Jurkat, Clone E6-1 (cell line): ENCODE measurements at regions not wholly inside any gene's neighbourhood (a gene's known extent, or its start where the extent isn't known, plus 50 kb on each side); places are given as distances from the start of the nearest gene placed in this dataset.

ENCODE experiments used
- DNase-seq: peaks from one replicate; pipeline ENCODE4 v3.0.0-alpha.2; 2011; ENCODE audit warnings: low read depth, low spot score
- H3K4me3 ChIP-seq: 2 replicates; pipeline ENCODE4 v1.5.1; 2011; ENCODE audit warnings: mild to moderate bottlenecking, low read length, control low read depth, moderate library complexity

- DNase-seq, result no peak
- H3K4me3 ChIP-seq, result no peak overlapping the region
These were observed 196.3 kb upstream of the SEMA3A start for GRCh38 chr7:84390845-84391244.

- no peak for DNase-seq
- H3K4me3 ChIP-seq, result no peak overlapping the region
These were observed 194.7 kb upstream of the SEMA3A start for GRCh38 chr7:84389242-84389641.

DNA sequence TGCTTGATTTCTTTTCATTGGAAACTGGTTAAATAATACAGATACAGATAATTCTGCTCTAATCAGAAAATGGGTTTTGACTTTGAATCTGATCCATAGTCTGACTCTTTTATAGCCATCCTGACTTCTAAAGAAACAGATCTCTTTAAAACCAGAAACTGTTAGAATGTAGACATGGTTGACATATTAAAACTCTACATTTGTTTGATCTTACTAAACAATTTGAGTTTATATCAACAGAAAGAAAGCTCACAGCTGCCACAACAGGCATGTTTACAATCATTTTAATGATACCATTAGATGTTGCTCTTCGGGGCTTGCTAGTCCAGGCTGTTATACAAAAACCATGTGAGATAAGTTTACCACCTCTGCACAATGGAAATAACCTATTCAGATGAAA lies 193.0 kb upstream of the SEMA3A start:
- DNase-seq, result no peak
- H3K4me3 ChIP-seq, result no peak overlapping the region

DNA sequence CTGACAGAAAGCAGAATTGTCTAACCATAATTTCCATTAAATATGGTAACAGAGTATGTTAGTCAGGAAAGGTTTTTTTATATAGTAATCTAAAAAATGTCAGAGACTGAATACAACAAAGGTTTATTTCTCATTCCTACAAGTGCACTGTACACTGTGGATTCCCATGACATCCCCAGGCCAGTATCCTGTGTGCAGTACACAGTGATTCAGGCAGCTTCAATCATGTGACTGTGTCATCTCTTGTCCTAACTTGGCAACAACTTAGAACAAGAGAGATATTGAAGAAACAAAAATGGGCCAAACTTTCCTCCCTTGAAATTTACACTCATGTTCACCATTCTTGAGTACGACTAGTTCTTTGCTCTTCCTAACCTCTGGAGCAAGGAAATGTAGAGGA lies 189.8 kb upstream of the SEMA3A start:
- DNase-seq, result no peak
- H3K4me3 ChIP-seq, result no peak overlapping the region

DNA sequence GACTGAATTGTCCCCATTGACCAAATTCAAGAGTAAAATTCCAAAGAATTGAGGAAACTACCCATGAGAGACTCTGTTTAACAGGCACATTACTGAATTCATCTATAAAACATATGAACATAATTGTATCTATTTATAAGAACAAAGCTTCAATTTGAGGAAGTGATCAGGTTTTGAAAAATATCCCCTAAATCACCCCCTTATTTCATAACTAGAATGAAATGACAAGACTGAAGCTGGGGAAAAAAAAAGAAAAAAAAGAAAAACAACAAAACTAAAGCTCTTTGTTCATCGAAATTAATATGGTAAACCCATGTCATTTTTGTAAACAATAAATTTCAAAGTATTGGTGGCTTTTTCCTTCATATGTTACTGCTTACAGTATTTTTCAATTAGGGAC lies 184.9 kb upstream of the SEMA3A start:
- no peak overlapping the region for H3K4me3 ChIP-seq
- DNase-seq, result no peak

DNA sequence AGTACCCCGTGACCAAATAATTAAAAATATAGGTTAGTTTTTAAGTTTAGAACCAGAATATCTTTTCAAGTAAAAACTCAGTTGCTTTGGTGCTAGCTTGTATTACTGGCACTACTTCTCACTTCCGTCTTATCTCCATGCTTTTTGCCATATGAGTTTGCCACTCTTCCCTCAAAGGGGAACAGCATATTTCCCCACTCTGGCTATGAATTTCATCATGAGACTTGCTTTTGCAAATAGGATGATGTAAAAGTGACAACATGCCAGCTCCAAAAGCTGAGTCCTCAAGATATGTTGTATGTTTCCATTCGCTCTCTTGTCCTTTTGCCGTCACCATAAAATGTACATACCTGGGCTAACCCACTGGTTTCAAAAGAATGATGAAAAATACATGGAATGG lies 178.1 kb upstream of the SEMA3A start:
- H3K4me3 ChIP-seq, result no peak overlapping the region
- DNase-seq, result no peak

GRCh38 chr7:84372155-84372621 lies 177.6 kb upstream of the SEMA3A start:
- DNase-seq, result no peak
- no peak overlapping the region for H3K4me3 ChIP-seq

DNA sequence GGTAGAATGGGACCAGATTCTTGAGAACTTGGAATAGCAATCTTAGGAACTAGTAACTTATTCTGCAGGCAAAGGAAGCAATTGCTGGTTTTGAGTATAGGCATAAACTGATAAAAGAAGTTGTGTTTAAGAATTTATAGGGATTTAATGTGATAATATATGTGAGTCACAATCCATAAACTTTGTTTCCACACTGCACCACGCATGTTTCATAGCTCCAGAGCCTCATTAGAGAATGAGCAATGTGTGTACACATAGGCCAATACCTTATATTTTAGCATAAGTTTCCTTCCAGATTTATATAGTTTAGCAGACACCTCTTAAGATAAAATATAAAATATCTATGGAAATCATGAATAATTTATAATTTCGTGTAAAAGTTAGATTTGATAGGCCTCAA lies 175.5 kb upstream of the SEMA3A start:
- DNase-seq, result no peak
- no peak overlapping the region for H3K4me3 ChIP-seq

DNA sequence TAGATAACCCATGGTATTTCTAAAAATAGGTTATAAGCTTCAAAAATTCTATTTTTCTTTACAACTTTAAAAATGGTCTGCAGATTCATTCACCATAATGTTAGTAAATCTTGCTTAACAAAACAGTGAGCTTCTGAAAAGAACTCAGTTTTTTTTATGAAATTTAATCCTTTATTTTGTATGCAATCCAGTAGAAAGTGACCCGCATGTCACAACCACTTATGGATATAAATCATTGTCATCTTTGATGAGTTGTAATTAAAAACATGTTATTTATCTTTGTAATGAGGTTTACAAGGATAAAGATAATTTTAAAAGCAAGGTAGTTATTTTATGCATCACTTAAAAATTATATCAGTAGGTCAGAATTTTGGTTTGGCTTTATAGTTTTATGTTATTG lies 173.5 kb upstream of the SEMA3A start:
- no peak for DNase-seq

GRCh38 chr7:84364708-84365107 lies 170.1 kb upstream of the SEMA3A start:
- DNase-seq, result no peak
- H3K4me3 ChIP-seq, result no peak overlapping the region

More for the DNA sequence above, 173.5 kb upstream of the SEMA3A start:
- H3K4me3 ChIP-seq, result no peak overlapping the region

DNA sequence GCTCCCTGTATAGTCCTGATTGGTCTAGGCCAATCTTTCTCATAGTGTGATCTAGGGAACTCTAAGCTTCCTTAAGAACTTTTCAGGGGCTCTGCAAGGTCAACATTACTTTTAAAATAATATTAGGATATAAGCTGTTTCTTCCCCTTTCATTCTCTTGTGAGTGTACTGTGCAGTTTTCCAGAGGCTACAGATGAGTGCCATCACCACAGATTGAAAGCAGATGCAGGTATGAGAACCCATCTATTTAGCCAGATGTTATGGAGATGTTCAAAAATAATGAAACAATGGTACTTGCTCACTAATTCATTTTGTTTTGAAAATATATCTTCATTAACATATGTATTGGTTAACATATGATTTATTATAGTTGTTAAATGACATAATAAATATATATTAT lies 169.2 kb upstream of the SEMA3A start:
- H3K4me3 ChIP-seq, result no peak overlapping the region
- DNase-seq, result no peak

DNA sequence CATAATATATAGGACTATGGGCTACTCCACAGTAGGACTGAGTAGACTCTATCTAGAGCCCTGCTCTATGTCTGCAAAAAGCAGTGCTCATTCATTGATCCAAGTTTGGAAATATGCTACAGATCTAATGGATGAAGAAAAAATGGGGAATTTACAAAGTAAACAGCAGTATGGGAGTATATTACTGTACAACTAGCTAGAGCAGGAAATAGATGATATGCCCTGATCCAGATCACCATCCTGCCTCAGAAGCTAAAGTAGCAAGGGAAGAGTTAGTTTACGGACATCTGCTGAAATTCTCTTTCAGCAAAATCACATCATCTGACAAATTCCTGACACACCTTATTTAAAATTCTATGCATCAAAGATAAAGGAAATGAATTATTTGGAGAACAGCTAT lies 168.2 kb upstream of the SEMA3A start:
- no peak overlapping the region for H3K4me3 ChIP-seq
- DNase-seq, result no peak

- no peak overlapping the region for H3K4me3 ChIP-seq
- no peak for DNase-seq
These were observed 167.8 kb upstream of the SEMA3A start for GRCh38 chr7:84362360-84362759.

GRCh38 chr7:84354866-84355265 lies 160.3 kb upstream of the SEMA3A start:
- DNase-seq, result no peak
- H3K4me3 ChIP-seq, result no peak overlapping the region

DNA sequence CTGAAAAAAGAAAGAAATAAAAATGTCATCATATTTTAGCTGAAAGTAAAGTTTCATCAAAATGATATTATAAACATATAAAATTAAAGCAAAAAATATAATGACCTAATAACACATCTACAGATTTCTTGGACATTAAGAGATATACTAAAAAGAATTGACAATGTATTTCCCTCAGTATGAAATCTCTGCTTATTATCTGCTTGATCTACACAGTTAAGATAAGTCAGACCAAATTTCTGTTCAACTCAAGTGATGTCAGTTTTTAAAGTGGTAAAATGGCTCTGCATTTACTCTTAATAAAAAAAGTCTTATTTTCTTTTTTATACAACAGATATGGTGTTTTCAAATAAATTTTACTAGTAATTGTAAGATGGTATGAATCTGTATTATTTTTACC lies 159.4 kb upstream of the SEMA3A start:
- no peak overlapping the region for H3K4me3 ChIP-seq
- DNase-seq, result no peak

GRCh38 chr7:84339306-84339705 lies 144.7 kb upstream of the SEMA3A start:
- no peak for DNase-seq
- H3K4me3 ChIP-seq, result no peak overlapping the region

DNA sequence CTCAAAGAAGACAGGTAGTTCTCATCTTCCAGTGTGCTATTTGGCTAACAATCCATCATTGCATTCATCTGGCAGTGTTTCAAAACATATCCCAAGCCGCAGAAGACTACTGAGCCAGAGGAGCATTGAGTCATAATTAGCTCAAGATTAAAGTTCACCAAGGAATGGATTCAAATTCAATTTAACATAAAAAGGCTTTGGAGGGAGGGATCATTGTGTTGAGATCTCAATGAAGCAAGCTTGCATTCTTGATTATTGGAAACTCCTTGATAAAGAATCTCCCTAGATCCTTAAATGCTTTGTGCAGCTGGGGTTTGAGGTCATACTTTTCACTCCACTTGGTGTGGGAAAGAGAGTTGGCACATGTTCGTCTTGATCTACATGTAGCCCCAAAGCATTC lies 142.8 kb upstream of the SEMA3A start:
- no peak overlapping the region for H3K4me3 ChIP-seq
- DNase-seq, result no peak

DNA sequence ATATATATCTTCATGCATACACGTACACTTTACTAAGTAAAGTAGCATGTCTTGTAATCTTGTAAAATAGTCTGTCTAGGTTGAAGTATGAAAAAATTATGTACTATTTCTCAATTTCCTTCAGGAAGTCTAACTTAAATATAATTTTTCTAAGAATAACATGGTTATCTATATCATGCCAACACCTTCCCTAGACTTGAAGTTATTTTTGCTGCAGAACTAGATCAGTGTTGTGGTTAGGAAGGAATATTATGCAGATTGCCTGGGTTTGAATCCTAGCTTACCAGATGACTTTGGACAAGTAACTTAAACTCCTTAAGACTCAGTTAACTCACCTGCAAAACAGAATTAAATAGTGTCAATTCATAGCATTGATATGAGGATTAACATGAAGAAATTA lies 142.2 kb upstream of the SEMA3A start:
- H3K4me3 ChIP-seq, result no peak overlapping the region
- DNase-seq, result no peak

DNA sequence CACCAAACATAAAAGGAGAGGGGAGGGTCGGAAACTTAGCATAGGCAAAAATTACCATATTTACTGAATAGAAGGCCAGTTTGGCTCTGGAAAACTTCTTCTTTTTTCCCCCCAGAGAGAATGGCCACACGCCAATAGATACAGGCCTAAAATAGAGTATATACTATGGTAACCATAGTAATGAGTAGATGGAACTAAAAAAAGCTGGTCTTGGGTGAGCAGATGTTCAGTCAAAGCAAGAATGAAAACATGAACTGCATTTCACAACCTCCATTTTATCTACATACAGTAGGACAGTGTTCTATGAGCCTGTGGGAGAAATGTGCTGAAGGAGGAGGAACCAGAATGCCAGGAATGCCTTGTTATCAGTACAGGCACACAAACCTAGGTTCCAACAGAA lies 141.7 kb upstream of the SEMA3A start:
- no peak for DNase-seq
- H3K4me3 ChIP-seq, result no peak overlapping the region

- DNase-seq, result no peak
- no peak overlapping the region for H3K4me3 ChIP-seq
These were observed 137.0 kb upstream of the SEMA3A start for GRCh38 chr7:84331616-84332015.

- no peak overlapping the region for H3K4me3 ChIP-seq
- DNase-seq, result no peak
These were observed 134.0 kb upstream of the SEMA3A start for GRCh38 chr7:84328571-84328970.

- no peak overlapping the region for H3K4me3 ChIP-seq
- no peak for DNase-seq
These were observed 129.6 kb upstream of the SEMA3A start for GRCh38 chr7:84324136-84324630.
